A549 (cell line): ENCODE measurements at regions not wholly inside any gene's neighbourhood (a gene's known extent, or its start where the extent isn't known, plus 50 kb on each side); places are given as distances from the start of the nearest gene placed in this dataset.

Experiments
- RFX5 ChIP-seq: fragments of 450-650 bp; IDR thresholded peaks from 2 replicates; pipeline ENCODE4 v1.7.1; 2014; ENCODE audit warnings: antibody characterized with exemption, mild to moderate bottlenecking, moderate library complexity
- TF ChIP-seq, protein P1 (sequence below): IDR thresholded peaks from 2 replicates; pipeline ENCODE4 v1.6.1; 2012

DNA sequence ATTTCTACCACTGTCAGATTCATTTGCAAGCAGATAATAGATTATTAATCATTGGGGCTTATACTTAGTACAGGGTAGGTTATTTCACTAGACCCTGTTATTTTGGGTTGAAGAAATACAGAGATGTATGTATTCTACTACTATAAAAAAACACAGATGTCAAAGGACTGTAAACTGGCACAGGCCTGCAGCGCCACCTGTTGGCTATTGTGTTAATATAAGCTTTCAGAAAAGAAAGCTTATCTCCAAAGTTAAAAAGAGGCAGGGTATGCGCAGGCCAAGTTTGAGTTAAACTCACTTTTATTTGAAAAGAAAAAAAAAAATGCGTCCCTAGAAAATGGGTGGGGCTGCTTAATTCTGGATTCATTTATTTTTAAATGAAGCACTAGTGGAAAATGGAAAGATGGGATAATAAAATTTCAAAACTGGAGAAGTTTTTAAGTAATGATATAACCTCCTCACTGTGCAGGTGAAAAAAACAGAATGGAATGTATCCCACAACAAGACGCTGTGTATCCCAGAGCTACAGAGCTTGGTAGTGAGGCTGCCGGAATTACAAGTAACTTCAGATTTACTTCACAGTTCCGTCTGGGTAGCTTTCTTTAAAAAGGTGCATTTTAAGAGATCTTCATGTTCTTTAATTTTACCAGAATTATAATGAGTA, 407.2 kb upstream of the TGFBR2 start:
- no peak for TF ChIP-seq RFX5
- TF ChIP-seq, protein P1, sequence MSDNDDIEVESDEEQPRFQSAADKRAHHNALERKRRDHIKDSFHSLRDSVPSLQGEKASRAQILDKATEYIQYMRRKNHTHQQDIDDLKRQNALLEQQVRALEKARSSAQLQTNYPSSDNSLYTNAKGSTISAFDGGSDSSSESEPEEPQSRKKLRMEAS: no peak
